CD4-positive, alpha-beta T cell treated with Interleukin-2 at 100 ng/mL for 4 hours (primary cell): ENCODE measurements at regions not wholly inside any gene's neighbourhood (a gene's known extent, or its start where the extent isn't known, plus 50 kb on each side); places are given as distances from the start of the nearest gene placed in this dataset.

Experiments
- DNase-seq: peaks from one replicate; pipeline ENCODE4 v3.0.0-alpha.2; 2020; ENCODE audit warnings: low spot score

GRCh38 chrX:46301903-46302302 is 243.3 kb downstream of the ZNF674 start:
- no peak for DNase-seq

GRCh38 chrX:46298821-46299220 is 246.4 kb downstream of the ZNF674 start:
- no peak for DNase-seq

- no peak for DNase-seq
Measured at GRCh38 chrX:46295963-46296362, 249.3 kb downstream of the ZNF674 start.

- DNase-seq, result no peak
Measured at GRCh38 chrX:46294234-46294633, 251.0 kb downstream of the ZNF674 start.

- peak; percentile 22 for DNase-seq
Measured at GRCh38 chrX:46279925-46280313, 265.3 kb downstream of the ZNF674 start.

GRCh38 chrX:46279214-46279924 is 265.9 kb downstream of the ZNF674 start:
- peak; percentile 2 for DNase-seq

GRCh38 chrX:46278572-46278971 is 266.6 kb downstream of the ZNF674 start:
- peak; percentile 0 for DNase-seq

- no peak for DNase-seq
Measured at GRCh38 chrX:46268412-46268811, 276.8 kb downstream of the ZNF674 start.

- no peak for DNase-seq
Measured at GRCh38 chrX:46263494-46263893, 281.7 kb downstream of the ZNF674 start.

GRCh38 chrX:46262304-46262703 is 282.9 kb downstream of the ZNF674 start:
- DNase-seq, result no peak

GRCh38 chrX:46260499-46260898 is 284.7 kb downstream of the ZNF674 start:
- DNase-seq, result no peak

GRCh38 chrX:46258356-46258755 is 286.9 kb downstream of the ZNF674 start:
- DNase-seq, result no peak

GRCh38 chrX:46257451-46257879 is 287.8 kb downstream of the ZNF674 start:
- peak; percentile 19 for DNase-seq

- no peak for DNase-seq
Measured at GRCh38 chrX:46256875-46257274, 288.3 kb downstream of the ZNF674 start.

- no peak for DNase-seq
Measured at GRCh38 chrX:46255046-46255445, 290.2 kb downstream of the ZNF674 start.

- DNase-seq, result no peak
Measured at GRCh38 chrX:46254641-46255040, 290.6 kb downstream of the ZNF674 start.

GRCh38 chrX:46251755-46252154 is 293.5 kb downstream of the ZNF674 start:
- DNase-seq, result no peak

GRCh38 chrX:46250151-46250550 is 295.1 kb downstream of the ZNF674 start:
- no peak for DNase-seq

- no peak for DNase-seq
Measured at GRCh38 chrX:46247456-46247855, 297.8 kb downstream of the ZNF674 start.

- DNase-seq, result no peak
Measured at GRCh38 chrX:46244451-46244850, 300.8 kb downstream of the ZNF674 start.

- no peak for DNase-seq
Measured at GRCh38 chrX:46236411-46236810, 308.8 kb downstream of the ZNF674 start.

- DNase-seq, result no peak
Measured at GRCh38 chrX:46235778-46236177, 309.4 kb downstream of the ZNF674 start.

GRCh38 chrX:46234775-46235174 is 310.4 kb downstream of the ZNF674 start:
- DNase-seq, result no peak

- no peak for DNase-seq
Measured at GRCh38 chrX:46228389-46228788, 316.8 kb downstream of the ZNF674 start.
